HFFc6 (cell line): ENCODE measurements at regions not wholly inside any gene's neighbourhood (a gene's known extent, or its start where the extent isn't known, plus 50 kb on each side); places are given as distances from the start of the nearest gene placed in this dataset.
A peak's percentile ranks its signal among the peaks of the same experiment; 100 is the strongest.

Experiments used
- DNase-seq: peaks from one replicate; pipeline ENCODE4 v3.0.0-alpha.2; 2018
- H3K27ac Mint-ChIP-seq: 2 replicates; pipeline ENCODE4 v1.8.0; 2020; ENCODE audit warnings: mild to moderate bottlenecking, mixed read lengths
- H3K27me3 Mint-ChIP-seq: 2 replicates; pipeline ENCODE4 v1.8.0; 2021; ENCODE audit warnings: mild to moderate bottlenecking, moderate library complexity, mixed read lengths; ENCODE audit not compliant: insufficient read depth
- H3K36me3 Mint-ChIP-seq: 2 replicates; pipeline ENCODE4 v1.8.0; 2021; ENCODE audit warnings: low read depth, mixed read lengths
- H3K4me1 Mint-ChIP-seq: 2 replicates; pipeline ENCODE4 v1.8.0; 2020; ENCODE audit warnings: low read depth, mixed read lengths
- H3K4me3 Mint-ChIP-seq: 2 replicates; pipeline ENCODE4 v1.8.0; 2020; ENCODE audit warnings: mild to moderate bottlenecking, moderate library complexity, mixed read lengths
- H3K9me3 Mint-ChIP-seq: 2 replicates; pipeline ENCODE4 v1.8.0; 2020; ENCODE audit warnings: mild to moderate bottlenecking, mixed read lengths
- CTCF ChIP-seq: fragments of 200-600 bp; sonication (generic); IDR thresholded peaks from 2 replicates; pipeline ENCODE4 v1.5.0; 2021; ENCODE audit warnings: antibody characterized with exemption, mild to moderate bottlenecking

- no peaks in the 10 kb centered on the region; the same call in 1 of the 2 replicates for H3K27me3 Mint-ChIP-seq
- H3K27ac Mint-ChIP-seq, result peak overlapping the region; percentile 41
- H3K4me1 Mint-ChIP-seq, result peaks cover 29% of the 10 kb centered on the region
- peaks cover 16% of the 10 kb centered on the region for H3K36me3 Mint-ChIP-seq
- no peak for TF ChIP-seq CTCF
- H3K4me3 Mint-ChIP-seq, result no peak overlapping the region
- DNase-seq, result peak; percentile 34
- peaks cover 9% of the 10 kb centered on the region for H3K9me3 Mint-ChIP-seq
Observed at GRCh38 chr7:110209884-110210283, 881.0 kb upstream of the LRRN3 start.

GRCh38 chr7:110210941-110211608 is 879.9 kb upstream of the LRRN3 start:
- Mint-ChIP-seq H3K27ac (no peak overlapping the region), H3K9me3 (peaks cover 9% of the 10 kb centered on the region), H3K4me3 (no peak overlapping the region), H3K27me3 (no peaks in the 10 kb centered on the region; the same call in 1 of the 2 replicates), H3K4me1 (peaks cover 18% of the 10 kb centered on the region), H3K36me3 (peaks cover 24% of the 10 kb centered on the region)
- TF ChIP-seq CTCF, result no peak
- no peak for DNase-seq

GRCh38 chr7:110224643-110225042 is 866.3 kb upstream of the LRRN3 start:
- TF ChIP-seq CTCF, result no peak
- Mint-ChIP-seq H3K9me3 (no peaks in the 10 kb centered on the region), H3K27ac (no peak overlapping the region), H3K36me3 (no peaks in the 10 kb centered on the region), H3K27me3 (no peaks in the 10 kb centered on the region), H3K4me1 (peaks cover 71% of the 10 kb centered on the region), H3K4me3 (no peak overlapping the region)
- no peak for DNase-seq

GRCh38 chr7:110246118-110246517 is 844.8 kb upstream of the LRRN3 start:
- Mint-ChIP-seq H3K9me3 (no peaks in the 10 kb centered on the region), H3K4me3 (no peak overlapping the region), H3K4me1 (peaks cover 19% of the 10 kb centered on the region), H3K36me3 (peaks cover 4% of the 10 kb centered on the region; the same call in 1 of the 2 replicates), H3K27ac (no peak overlapping the region), H3K27me3 (0 out of 2 replicates have a peak, but pooled peaks cover 2% of the 10 kb centered on the region)
- no peak for DNase-seq
- no peak for TF ChIP-seq CTCF

GRCh38 chr7:110253093-110253492 is 837.8 kb upstream of the LRRN3 start:
- Mint-ChIP-seq H3K9me3 (no peaks in the 10 kb centered on the region), H3K4me1 (peaks cover 26% of the 10 kb centered on the region), H3K4me3 (no peak overlapping the region), H3K27me3 (peaks cover 1% of the 10 kb centered on the region; the same call in 1 of the 2 replicates), H3K27ac (no peak overlapping the region), H3K36me3 (no peaks in the 10 kb centered on the region)
- DNase-seq, result peak; percentile 8
- TF ChIP-seq CTCF, result no peak
